Activated naive CD8-positive, alpha-beta T cell treated with anti-CD3 and anti-CD28 coated beads, Interleukin-2, amount 50 U/mL, for 24 hours (primary cell): ENCODE measurements at regions not wholly inside any gene's neighbourhood (a gene's known extent, or its start where the extent isn't known, plus 50 kb on each side); places are given as distances from the start of the nearest gene placed in this dataset.

ENCODE experiments used
- ATAC-seq: fragments of 150-1000 bp; cut with Tn5 transposase; one replicate; pipeline ENCODE4 v1.10.0; 2021
- DNase-seq: peaks from one replicate; pipeline ENCODE4 v3.0.0; 2021
- H3K27ac Mint-ChIP-seq: one replicate; pipeline ENCODE4 v1.8.0; 2021; ENCODE audit warnings: mild to moderate bottlenecking, mixed read lengths
- H3K27me3 Mint-ChIP-seq: one replicate; pipeline ENCODE4 v1.8.0; 2021; ENCODE audit warnings: mixed read lengths
- H3K36me3 Mint-ChIP-seq: one replicate; pipeline ENCODE4 v1.8.0; 2021; ENCODE audit warnings: low read depth, mixed read lengths
- H3K4me1 Mint-ChIP-seq: one replicate; pipeline ENCODE4 v1.8.0; 2021; ENCODE audit warnings: mixed read lengths
- H3K4me3 Mint-ChIP-seq: one replicate; pipeline ENCODE4 v1.8.0; 2021; ENCODE audit warnings: mild to moderate bottlenecking, moderate library complexity, mixed read lengths
- H3K9me3 Mint-ChIP-seq: one replicate; pipeline ENCODE4 v1.8.0; 2021; ENCODE audit warnings: mixed read lengths

GRCh38 chr2:148567716-148568115 is 76.8 kb upstream of the EPC2 start:
- ATAC-seq (no peak), DNase-seq (no peak)
- Mint-ChIP-seq H3K27me3 (peaks cover 4% of the 10 kb centered on the region), H3K4me3 (no peak overlapping the region), H3K4me1 (peaks cover 9% of the 10 kb centered on the region), H3K27ac (no peak overlapping the region), H3K9me3 (no peaks in the 10 kb centered on the region), H3K36me3 (no peaks in the 10 kb centered on the region)

GRCh38 chr2:148568597-148568996 is 76.0 kb upstream of the EPC2 start:
- H3K27me3 Mint-ChIP-seq, result peaks cover 4% of the 10 kb centered on the region
- no peaks in the 10 kb centered on the region for H3K36me3 Mint-ChIP-seq
- peaks cover 9% of the 10 kb centered on the region for H3K4me1 Mint-ChIP-seq
- H3K9me3 Mint-ChIP-seq, result no peaks in the 10 kb centered on the region
- H3K27ac Mint-ChIP-seq, result no peak overlapping the region
- DNase-seq (no peak), ATAC-seq (no peak)
- H3K4me3 Mint-ChIP-seq, result no peak overlapping the region

- Mint-ChIP-seq H3K4me3 (no peak overlapping the region), H3K9me3 (no peaks in the 10 kb centered on the region), H3K27ac (no peak overlapping the region), H3K27me3 (peaks cover 4% of the 10 kb centered on the region), H3K36me3 (no peaks in the 10 kb centered on the region), H3K4me1 (peaks cover 9% of the 10 kb centered on the region)
- no peak for DNase-seq
- ATAC-seq, result peak; percentile 11
These were observed 75.3 kb upstream of the EPC2 start for GRCh38 chr2:148569221-148569620.

GRCh38 chr2:148570989-148571388 is 73.6 kb upstream of the EPC2 start:
- Mint-ChIP-seq H3K4me3 (no peak overlapping the region), H3K9me3 (no peaks in the 10 kb centered on the region), H3K4me1 (peaks cover 9% of the 10 kb centered on the region), H3K27ac (no peak overlapping the region), H3K27me3 (peaks cover 4% of the 10 kb centered on the region), H3K36me3 (no peaks in the 10 kb centered on the region)
- DNase-seq (no peak), ATAC-seq (no peak)

- Mint-ChIP-seq H3K4me3 (no peak overlapping the region), H3K9me3 (no peaks in the 10 kb centered on the region), H3K4me1 (peaks cover 1% of the 10 kb centered on the region), H3K36me3 (no peaks in the 10 kb centered on the region), H3K27me3 (peaks cover 4% of the 10 kb centered on the region), H3K27ac (no peak overlapping the region)
- ATAC-seq (no peak), DNase-seq (no peak)
These were observed 66.6 kb upstream of the EPC2 start for GRCh38 chr2:148577845-148578492.

- Mint-ChIP-seq H3K4me3 (no peak overlapping the region), H3K4me1 (peaks cover 6% of the 10 kb centered on the region), H3K27me3 (peaks cover 4% of the 10 kb centered on the region), H3K36me3 (no peaks in the 10 kb centered on the region), H3K9me3 (no peaks in the 10 kb centered on the region), H3K27ac (no peak overlapping the region)
- no peak for DNase-seq
- ATAC-seq, result no peak
These were observed 66.1 kb upstream of the EPC2 start for GRCh38 chr2:148578493-148578884.

- no peaks in the 10 kb centered on the region for H3K36me3 Mint-ChIP-seq
- H3K27me3 Mint-ChIP-seq, result peaks cover 4% of the 10 kb centered on the region
- H3K9me3 Mint-ChIP-seq, result no peaks in the 10 kb centered on the region
- H3K4me1 Mint-ChIP-seq, result peaks cover 6% of the 10 kb centered on the region
- no peak overlapping the region for H3K4me3 Mint-ChIP-seq
- ATAC-seq (no peak), DNase-seq (no peak)
- H3K27ac Mint-ChIP-seq, result no peak overlapping the region
These were observed 61.7 kb upstream of the EPC2 start for GRCh38 chr2:148582679-148583511.

- peaks cover 10% of the 10 kb centered on the region for H3K4me1 Mint-ChIP-seq
- H3K4me3 Mint-ChIP-seq, result no peak overlapping the region
- no peaks in the 10 kb centered on the region for H3K27me3 Mint-ChIP-seq
- no peak for ATAC-seq
- no peak for DNase-seq
- no peak overlapping the region for H3K27ac Mint-ChIP-seq
- no peaks in the 10 kb centered on the region for H3K36me3 Mint-ChIP-seq
- no peaks in the 10 kb centered on the region for H3K9me3 Mint-ChIP-seq
These were observed 58.9 kb upstream of the EPC2 start for GRCh38 chr2:148585696-148586095.

GRCh38 chr2:148586522-148587128 is 57.9 kb upstream of the EPC2 start:
- Mint-ChIP-seq H3K27me3 (no peaks in the 10 kb centered on the region), H3K36me3 (no peaks in the 10 kb centered on the region), H3K27ac (no peak overlapping the region), H3K4me3 (no peak overlapping the region), H3K9me3 (no peaks in the 10 kb centered on the region), H3K4me1 (peaks cover 12% of the 10 kb centered on the region)
- ATAC-seq, result no peak
- no peak for DNase-seq

- H3K9me3 Mint-ChIP-seq, result no peaks in the 10 kb centered on the region
- no peak overlapping the region for H3K27ac Mint-ChIP-seq
- peaks cover 6% of the 10 kb centered on the region for H3K4me1 Mint-ChIP-seq
- no peaks in the 10 kb centered on the region for H3K36me3 Mint-ChIP-seq
- no peak overlapping the region for H3K4me3 Mint-ChIP-seq
- ATAC-seq (peak; percentile 59), DNase-seq (no peak)
- no peaks in the 10 kb centered on the region for H3K27me3 Mint-ChIP-seq
These were observed 53.9 kb upstream of the EPC2 start for GRCh38 chr2:148590612-148591011.

- ATAC-seq (no peak), DNase-seq (no peak)
- H3K4me3 Mint-ChIP-seq, result no peak overlapping the region
- no peaks in the 10 kb centered on the region for H3K9me3 Mint-ChIP-seq
- H3K36me3 Mint-ChIP-seq, result no peaks in the 10 kb centered on the region
- H3K4me1 Mint-ChIP-seq, result peaks cover 6% of the 10 kb centered on the region
- peaks cover 4% of the 10 kb centered on the region for H3K27me3 Mint-ChIP-seq
- H3K27ac Mint-ChIP-seq, result no peak overlapping the region
These were observed 51.8 kb upstream of the EPC2 start for GRCh38 chr2:148592791-148593190.

GRCh38 chr2:148593421-148593820 is 51.1 kb upstream of the EPC2 start:
- Mint-ChIP-seq H3K36me3 (no peaks in the 10 kb centered on the region), H3K9me3 (no peaks in the 10 kb centered on the region), H3K27ac (no peak overlapping the region), H3K4me3 (no peak overlapping the region), H3K4me1 (peaks cover 6% of the 10 kb centered on the region), H3K27me3 (peaks cover 4% of the 10 kb centered on the region)
- DNase-seq, result no peak
- ATAC-seq, result no peak

- H3K4me1 Mint-ChIP-seq, result peaks cover 6% of the 10 kb centered on the region
- H3K27ac Mint-ChIP-seq, result no peak overlapping the region
- H3K36me3 Mint-ChIP-seq, result no peaks in the 10 kb centered on the region
- no peak for ATAC-seq
- H3K4me3 Mint-ChIP-seq, result no peak overlapping the region
- no peak for DNase-seq
- peaks cover 4% of the 10 kb centered on the region for H3K27me3 Mint-ChIP-seq
- no peaks in the 10 kb centered on the region for H3K9me3 Mint-ChIP-seq
These were observed 50.3 kb upstream of the EPC2 start for GRCh38 chr2:148594216-148594615.
